ENCODE measurements at regions not wholly inside any gene's neighbourhood (a gene's known extent, or its start where the extent isn't known, plus 50 kb on each side); places are given as distances from the start of the nearest gene placed in this dataset.

- no peak for TF ChIP-seq CTCF (IDR thresholded peaks at IDR 0.05; ENCODE audit: low read depth, low read length)
- TF ChIP-seq, protein P1, sequence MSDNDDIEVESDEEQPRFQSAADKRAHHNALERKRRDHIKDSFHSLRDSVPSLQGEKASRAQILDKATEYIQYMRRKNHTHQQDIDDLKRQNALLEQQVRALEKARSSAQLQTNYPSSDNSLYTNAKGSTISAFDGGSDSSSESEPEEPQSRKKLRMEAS (IDR thresholded peaks at IDR 0.05; ENCODE audit: low read depth, low read length), result no peak
- TF ChIP-seq POLR2A (IDR thresholded peaks at IDR 0.05; ENCODE audit: extremely low read depth, insufficient read length), result no peak
Observed at GRCh38 chr5:87966213-87966612, 302.4 kb downstream of the TMEM161B start.
